ENCODE measurements at regions not wholly inside any gene's neighbourhood (a gene's known extent, or its start where the extent isn't known, plus 50 kb on each side); places are given as distances from the start of the nearest gene placed in this dataset.

DNA sequence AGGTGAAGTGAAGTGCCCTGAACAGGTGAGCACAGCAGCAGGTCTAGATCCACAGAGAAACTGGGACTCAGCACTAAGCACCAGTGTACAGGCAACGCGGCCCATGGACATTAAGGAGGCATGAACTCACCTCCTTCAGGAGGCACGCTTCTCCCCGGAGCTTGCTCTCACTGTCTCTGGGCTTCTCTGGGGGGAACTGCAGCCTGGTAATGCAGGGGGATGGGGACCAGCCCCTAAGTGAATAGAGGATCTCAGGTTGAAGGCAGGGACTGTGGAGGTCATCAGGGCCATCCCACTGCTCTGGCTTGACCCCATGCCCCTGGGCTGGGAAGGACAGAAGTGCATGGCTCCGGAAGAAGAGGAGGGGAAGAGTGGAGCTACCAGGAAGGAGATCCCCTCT lies 495.6 kb upstream of the B3GAT1 start:
- DNase-seq (ENCODE audit: low read depth), result no peak

DNA sequence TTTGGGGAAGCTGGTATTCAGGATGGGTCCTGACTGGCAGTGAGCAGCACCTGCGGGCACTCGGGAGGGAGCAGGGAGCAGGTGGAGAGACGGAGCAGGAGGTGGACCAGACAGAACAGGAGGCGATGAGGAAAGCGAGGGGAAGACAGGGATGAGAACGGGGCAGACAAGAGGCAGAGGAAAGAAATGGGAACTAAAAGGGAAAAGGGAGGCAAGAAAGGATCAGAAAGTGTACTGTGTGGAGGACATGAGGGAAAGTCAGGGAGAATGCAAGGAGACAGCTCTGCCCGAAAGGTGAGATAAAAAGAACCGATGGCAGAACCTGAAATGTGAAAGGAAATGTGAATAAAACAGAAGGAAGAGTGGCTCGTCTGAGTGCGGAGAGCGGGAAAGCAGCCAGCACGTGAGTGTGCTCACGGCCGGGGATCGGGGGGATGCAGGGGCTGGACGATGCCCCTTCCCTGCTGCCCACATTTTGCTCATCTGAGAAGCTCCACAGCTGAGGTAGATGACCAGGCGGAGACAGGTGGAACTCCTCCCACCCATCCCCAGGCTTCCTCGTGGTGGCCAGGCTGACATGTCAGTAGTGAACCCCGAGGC lies 494.4 kb upstream of the B3GAT1 start:
- DNase-seq (ENCODE audit: low read depth), result no peak

DNA sequence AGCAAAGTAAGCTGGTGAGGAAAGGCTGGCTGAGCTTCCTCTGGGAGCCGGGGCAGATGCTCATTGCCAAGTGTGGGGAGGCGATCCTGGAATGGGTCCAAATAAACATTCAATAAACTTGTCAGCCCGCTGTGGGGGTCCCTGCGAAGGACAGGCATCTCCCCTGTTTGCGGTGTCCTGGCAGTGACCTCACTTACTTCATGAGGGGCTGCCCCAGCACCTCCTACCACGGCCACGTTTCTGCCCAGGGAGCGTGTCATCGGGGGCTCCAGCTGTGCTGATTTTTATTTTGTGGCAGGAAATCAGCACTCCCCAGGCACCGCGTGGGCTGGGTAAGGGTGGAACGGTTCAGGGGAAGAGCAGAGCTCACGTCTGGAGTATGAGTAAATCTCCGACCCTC lies 493.9 kb upstream of the B3GAT1 start:
- DNase-seq (ENCODE audit: low read depth), result no peak

DNA sequence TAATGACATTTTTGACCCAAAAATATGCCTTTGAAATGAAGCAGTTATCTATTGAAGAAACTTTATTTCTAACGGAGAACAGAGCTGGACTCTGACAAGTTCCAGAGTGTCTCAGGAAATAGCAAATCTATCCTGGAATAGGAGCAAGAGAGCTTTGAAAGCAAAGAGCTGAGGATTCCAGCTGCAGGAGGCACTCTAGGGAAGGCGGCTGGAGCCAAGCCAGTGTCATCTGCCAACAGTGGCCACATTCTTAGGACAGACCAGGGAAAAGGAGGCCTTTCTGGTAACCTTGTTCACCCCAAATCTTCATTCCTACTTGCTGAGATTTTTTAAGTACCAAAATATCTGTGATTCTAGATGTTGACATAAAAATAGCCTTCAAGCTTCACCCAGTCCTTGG lies 493.5 kb upstream of the B3GAT1 start:
- no peak for DNase-seq (ENCODE audit: low read depth)

DNA sequence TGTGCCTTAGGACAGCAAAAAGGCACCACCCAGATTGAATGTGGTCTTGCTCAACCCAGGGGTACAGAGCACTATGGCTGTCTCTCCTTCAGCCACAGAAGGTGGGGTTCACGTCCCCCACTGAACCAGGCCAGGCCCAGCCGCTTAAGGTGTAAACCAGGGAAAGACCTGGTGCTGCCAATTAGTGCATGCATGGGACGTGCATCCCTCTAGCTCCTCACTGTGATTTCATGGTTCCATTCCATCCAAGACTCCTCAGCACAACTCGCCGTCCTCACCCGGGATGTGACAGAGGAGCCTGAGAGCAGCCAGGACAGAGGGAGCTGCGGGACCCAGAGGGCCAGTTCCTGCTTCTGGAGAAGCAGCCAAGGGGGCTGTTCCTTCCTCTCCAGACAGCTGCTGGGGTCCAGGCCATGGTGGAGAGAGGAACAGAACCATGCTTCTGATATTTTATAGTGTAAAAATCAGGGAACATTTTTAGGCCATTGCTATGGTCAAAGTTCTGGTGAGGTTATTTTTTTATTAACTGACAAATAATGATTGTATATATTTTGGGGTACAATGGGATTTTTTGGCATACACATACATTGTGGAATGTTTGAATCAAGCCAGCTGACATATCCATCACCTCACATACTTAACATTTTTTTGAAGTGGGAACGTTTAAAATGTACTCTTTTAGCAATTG lies 492.2 kb upstream of the B3GAT1 start:
- DNase-seq (ENCODE audit: low read depth), result no peak

DNA sequence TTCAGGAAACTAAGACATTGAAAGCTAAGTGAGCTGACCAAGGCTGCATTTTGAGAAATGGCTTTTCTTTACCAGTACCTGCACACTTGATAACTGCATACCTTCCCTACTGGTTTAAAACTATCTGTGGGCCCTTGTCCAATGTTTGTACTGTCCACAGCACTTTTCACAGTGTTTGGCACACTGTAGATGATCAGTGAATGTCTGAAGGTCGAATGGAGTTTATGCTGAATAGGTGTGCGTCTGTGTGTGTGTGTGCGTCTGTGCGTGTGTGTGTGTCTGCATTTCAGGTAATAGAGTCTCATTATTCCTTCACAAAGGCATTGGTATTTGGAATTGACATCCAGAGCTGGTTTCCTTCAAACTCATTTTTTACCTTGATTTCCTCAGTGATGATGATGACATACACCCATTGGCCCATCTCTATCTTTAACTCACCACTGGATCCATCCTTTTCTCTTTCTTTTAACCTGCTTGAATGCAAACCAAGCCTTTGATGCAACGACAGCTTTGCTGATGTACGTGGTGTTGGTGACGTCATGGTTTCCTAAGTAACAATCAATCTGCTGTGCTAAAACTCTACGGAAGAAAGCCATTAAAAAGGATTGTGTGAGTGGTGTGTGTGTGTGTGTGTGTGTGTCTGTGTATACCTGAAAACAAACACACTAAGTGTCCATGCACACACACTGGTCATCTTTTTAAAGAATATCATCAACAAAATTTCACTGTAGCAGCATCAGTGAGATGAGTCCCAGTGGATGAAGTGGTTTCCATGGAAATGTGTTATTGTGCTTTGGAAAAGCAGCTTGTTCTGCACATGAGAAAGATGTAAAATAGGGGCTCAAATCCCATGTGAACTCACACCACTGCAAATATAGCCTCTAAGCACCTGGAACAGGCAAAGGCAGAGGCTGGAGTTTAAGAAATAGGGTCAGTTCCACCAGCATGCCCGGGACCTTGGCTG lies 490.2 kb upstream of the B3GAT1 start:
- DNase-seq (ENCODE audit: low read depth), result no peak

DNA sequence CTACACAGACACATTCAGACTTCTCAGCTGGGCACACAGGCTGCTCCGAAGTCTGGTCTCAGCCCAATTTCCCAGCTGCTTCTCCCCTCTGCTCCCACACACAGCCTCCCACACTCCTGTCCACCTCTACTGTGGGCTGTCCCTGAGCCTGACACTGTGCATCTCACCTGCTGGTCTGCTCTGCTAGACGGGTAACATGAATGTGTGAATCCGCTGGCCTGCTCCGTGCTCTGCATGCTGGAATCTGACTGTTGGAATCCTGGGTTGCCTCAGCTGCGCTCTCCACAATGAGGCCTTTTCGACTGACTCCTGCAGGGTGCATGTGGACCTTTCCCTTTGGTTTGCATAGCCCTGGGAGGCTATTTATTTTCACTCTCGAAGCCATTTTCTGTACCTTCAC lies 489.5 kb upstream of the B3GAT1 start:
- DNase-seq (ENCODE audit: low read depth), result no peak

DNA sequence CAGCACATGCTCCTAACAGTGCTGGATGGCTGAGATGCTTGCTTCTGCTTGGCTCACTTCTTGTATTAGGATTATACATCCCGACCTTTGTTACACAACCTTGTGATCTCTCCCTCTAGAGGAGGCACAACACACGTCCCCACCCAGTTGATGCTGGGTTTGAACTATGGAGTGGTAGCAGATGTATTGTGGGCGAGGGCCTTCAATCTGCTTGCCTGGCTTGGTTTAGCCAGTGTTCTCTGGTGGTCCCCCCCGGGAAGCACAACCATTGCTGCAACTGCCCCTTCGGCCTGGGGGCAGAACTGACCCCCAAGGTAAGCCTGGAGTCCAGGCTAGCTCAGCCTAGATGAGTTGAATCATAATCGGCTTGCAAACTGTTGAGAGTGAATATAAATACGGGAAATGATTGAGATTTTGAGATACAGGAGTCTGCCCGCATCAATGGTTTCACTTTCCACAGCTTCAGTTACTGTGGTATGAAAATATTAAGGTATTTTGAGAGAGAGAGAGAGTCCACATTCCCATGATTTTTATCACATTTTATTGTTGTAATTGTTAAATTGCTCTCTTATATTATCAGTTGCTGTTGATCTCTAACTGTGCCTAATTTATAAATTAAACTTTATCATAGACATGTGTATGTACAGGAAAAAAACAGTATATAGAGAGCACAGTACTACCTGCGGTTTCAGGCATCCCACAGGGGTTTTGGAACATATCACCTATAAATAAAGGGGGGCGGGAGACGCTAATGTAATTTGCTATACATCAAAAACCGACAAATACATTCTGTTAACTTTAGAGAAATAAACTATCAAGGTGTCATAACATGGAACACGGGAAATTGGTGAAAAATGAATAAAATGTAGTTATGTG lies 482.0 kb upstream of the B3GAT1 start:
- no peak for DNase-seq (ENCODE audit: low read depth)

DNA sequence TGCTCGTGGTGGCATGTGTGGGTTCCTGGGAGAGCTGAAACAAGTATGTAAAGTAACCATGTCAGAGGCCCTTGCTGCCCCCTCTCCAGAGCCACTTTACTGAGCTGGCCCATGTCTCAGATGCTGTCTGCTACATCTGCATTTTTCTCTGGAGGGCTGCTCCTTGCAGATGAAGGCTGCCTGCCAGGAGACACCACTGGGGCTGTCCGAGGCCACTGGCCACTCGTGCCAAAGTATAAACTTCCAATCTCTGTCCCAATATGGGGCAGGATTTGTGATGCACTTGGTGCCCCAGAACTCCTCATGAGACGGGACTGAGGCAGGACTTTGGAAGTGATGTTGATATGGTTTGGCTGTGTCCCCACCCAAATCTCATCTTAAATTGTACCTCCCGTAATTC lies 478.4 kb upstream of the B3GAT1 start:
- no peak for DNase-seq (ENCODE audit: low read depth)

DNA sequence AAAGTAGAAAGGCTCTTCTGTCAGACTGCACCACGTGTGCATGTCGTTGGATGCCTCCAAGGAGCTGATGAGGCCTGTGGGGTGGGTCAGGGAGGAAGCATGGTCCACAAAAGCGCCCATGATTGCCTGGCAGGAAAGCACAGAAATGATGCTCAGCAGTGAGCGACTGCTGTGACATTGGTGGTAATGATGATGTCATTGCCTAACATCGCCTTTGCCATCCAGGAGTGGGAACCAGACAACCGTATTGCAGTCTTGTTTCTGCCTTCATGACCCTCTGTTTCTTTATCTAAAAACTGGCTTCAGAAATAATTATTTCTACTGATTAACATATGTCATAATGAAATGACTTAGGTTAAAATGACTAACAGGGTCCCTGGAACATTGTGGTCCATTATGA lies 477.8 kb upstream of the B3GAT1 start:
- DNase-seq (ENCODE audit: low read depth), result no peak

DNA sequence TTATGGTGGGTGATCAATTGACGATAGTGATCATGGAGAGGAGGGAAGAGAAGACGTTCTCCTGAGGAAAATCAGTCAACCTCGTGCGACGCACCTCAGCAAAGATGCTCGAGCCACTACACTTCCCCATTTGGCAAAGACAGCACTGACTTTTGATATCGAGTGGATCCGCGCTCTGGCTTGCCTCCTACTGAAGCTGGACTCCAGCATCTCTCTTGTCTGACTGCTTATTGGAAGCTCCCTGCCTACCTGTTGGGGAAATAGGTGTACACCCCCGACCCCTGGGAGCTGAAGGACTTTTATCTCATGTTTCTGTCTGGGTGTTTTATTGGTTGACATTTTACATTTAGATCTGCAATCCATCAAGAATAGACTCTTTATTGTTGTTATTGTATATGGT lies 476.8 kb upstream of the B3GAT1 start:
- no peak for DNase-seq (ENCODE audit: low read depth)

DNA sequence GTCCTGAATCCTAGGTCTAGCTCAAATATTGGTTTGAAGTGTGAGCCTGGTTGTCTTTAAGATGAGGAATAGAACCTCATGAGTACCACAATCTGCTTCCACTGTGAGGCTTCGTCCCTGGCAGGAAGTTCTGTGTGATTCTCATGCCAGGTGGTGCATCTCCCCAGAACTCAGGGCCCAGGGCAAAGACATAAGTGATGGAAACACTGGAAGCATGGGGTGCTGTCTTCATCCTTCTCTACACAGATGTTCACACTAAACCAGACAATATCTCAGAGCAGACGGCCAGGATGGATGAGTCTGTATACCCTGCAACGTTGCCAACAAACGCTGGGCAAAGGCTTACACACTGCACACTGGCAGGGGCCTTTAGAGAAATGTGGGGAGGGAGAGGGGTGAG lies 475.9 kb upstream of the B3GAT1 start:
- no peak for DNase-seq (ENCODE audit: low read depth)

DNA sequence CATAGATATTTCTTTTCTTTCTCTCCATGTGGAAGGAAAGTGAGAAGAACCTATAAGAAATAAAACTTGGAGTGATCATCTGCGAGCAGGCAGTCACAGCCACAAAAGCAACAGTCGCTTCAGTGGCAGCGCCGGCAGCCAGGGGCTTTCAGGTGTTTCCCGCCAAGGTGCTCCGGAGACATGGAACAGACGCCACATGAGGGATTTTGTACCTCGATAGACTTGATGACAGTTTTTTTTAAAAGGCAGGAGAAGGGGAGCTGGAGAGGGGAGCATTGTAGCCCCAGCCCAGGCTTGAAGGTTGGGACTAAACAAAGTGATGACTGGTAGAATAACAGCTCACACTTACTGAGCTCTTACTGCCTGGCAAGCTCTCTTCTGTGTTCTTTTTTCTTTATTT lies 471.4 kb upstream of the B3GAT1 start:
- no peak for DNase-seq (ENCODE audit: low read depth)

DNA sequence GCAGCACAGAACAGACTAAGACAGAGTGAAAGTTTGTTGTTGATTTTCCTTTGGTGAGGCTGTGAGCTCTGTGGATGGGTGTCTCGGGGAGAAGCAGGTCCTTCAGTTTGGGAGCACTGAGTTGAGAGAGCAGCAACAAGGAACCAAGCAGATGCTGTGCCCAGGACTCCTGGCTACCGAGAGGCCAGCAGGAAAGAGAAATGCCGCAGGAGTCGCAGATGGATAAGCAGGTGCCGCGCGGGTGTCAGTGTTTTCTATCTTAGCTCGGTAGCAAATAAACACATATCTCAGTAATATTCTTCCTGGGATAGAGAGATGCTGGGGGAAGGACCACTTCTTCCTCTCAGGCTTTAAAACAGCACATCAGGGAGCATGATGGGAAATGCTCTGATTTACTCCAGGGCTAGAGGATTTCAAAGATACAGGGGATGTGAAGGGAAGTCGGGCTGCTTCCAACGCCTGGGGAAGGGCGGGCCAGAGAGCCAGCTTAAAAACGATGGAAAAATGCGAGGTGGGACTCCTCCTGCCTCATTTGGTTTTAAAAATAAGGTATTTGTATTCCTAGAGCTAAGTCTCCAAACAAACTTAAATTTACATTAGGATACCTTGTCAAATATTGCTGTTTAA lies 470.7 kb upstream of the B3GAT1 start:
- no peak for DNase-seq (ENCODE audit: low read depth)

DNA sequence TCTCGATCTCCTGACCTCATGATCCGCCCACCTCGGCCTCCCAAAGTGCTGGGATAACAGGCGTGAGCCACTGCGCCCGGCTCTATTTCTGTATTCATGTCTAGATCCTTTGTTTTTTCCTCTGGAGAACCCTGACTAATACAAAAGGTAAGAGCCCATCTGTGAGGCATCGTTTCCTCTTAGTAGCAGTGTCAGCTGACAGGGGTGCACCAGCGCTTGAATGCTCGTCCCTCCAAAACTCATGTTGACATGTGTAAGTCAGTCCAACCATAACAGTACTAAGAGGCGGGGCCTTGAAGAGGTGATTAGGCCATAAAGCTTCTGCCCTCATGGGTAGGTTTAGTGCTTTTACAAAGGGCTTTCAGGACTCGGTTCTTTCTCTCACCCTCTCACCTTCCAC lies 470.1 kb upstream of the B3GAT1 start:
- DNase-seq (ENCODE audit: low read depth), result no peak

DNA sequence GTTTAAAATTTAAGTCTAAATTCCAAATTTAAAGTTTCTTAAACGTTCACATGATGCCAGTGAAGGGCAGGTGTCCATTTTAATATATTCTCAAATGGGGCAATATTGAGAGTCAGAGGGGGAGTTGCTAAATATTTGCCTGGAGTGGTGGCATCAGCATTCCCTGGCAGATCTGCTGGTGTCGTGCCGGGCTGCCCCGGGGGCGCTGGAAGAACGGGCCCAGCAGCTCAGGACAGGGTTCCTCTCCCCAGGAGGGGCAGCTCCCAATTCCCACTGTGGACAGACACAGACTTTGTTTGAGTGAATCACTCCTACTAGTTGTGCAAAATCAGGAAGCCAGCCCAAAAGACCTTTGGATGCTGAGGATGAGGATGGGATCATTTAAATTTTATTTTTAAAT lies 468.7 kb upstream of the B3GAT1 start:
- DNase-seq (ENCODE audit: low read depth), result no peak

DNA sequence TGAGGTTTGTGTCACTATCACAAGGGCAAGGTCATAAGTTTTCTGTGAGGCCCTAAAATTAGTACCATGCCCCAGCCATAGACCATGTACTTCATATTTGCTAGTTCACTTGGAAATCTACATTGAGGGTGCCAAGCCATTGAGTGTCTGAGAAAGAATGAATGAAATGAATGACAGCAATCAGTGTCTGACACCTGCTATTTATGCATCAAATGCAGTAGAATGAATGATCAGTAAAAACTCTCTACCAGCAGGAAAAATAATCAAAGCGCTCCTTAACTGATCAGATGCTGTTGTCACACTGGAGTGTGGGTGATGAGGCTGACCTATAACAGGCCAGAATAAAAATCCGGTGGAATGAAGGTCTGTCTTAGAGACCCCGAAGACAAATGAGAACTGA lies 467.9 kb upstream of the B3GAT1 start:
- no peak for DNase-seq (ENCODE audit: low read depth)

DNA sequence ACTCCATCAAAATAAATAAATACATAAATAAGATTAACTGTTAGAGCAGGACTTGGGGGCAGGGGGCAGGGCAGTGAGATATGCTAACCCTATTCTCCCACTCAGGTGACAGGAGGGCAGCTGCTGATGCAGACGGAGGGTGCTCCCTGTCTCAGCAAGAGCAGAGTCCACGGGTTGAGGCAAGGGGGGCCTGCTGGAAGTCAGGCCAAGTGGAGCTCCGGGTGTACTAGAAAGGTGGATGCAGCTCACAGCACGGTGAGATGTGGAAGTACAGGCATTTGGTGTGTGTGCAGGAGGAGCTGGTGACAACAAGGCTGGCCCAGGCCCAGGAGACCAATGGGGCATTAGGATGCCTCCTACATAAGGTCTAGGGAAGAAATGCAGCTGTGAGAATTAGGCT lies 467.3 kb upstream of the B3GAT1 start:
- DNase-seq (ENCODE audit: low read depth), result no peak

DNA sequence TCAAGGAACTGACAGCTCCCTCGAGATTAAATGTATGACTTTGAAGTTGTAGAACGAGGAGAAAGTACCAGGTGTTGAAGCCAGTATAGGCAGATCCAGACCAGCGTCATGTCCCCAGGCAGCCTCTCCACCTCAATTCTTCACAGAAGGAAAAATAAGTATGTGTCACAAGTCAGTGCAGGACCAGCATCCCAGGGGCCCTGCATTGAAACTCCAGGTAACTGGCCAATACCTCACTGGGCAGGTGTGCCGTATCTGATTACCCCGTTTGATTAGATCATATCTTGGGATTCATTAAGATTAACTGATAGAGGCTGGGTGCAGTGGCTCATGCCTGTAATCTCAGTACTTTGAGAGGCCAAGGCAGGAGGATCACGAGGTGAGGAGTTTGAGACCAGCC lies 466.7 kb upstream of the B3GAT1 start:
- DNase-seq (ENCODE audit: low read depth), result no peak

DNA sequence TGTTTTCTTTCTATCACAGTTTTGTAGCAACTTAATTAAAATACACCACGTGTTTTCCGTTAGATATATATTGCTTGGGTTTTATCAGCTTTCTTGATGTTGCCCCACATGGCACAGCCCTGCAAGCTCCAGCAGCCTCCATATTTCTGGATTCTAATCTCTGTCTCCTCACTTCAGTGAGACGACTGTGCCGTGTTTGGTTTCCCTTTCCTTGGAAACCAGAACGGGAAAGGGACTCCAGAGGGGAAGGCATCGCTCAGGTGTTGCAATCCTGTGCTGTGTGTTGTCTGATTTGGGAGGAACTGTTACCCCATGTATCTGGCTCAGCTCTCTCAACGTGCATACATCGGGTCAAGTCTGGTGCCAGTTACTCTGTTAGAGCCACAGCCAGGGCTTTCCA lies 464.2 kb upstream of the B3GAT1 start:
- DNase-seq (ENCODE audit: low read depth), result no peak

DNA sequence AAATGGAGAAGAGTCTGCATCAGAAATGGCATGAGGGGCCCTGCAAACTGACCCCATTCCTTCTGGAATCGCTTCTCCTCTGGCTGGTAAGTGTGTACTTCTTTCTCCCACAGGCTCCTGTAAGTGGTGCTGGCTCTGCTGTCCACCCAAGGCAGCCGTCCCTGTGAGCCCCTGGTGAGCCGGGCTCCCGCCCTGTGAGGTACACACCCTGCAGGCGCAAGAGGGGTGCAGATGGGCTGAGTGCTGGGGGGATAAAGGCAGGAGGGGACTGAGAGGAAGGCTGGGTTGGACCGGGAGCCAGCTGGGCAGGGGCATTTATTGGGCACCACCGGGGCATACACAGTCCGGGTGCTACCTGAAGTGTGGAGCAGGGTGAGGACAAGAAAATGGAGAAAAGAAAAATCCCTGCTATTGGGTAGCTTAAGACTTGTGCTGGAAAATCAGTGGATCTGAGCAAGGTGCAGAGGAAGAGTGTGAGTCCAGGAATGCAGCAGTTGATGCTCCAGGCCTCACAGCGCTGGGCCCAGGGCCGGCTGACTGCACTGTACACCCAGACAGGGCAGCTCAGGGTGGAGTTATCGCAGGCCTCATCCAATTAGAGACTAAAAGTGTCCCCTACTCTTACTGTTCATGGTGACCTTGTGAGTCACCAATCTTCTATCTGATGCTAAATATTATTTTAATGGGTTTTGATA lies 455.1 kb upstream of the B3GAT1 start:
- DNase-seq (ENCODE audit: low read depth), result no peak

Data from ELR (cell line).